ENCODE measurements at regions not wholly inside any gene's neighbourhood (a gene's known extent, or its start where the extent isn't known, plus 50 kb on each side); places are given as distances from the start of the nearest gene placed in this dataset.

- H3K9ac ChIP-seq (replicated peaks; ENCODE audit: extremely low read depth, insufficient read depth, low read length), result no peak overlapping the region
- CTCF ChIA-PET, result no interaction called here
- FAIRE-seq (no peak), DNase-seq (ENCODE audit: low read depth, low spot score) (no peak)
- no peaks in the 10 kb centered on the region for H3K79me2 ChIP-seq (ENCODE audit: control insufficient read depth, insufficient read depth, low read length)
- no peak overlapping the region for H3K4me2 ChIP-seq (ENCODE audit: insufficient read depth, low read length)
- POLR2A ChIA-PET, result no interaction called here
- TF ChIP-seq MAX (IDR thresholded peaks at IDR 0.05; ENCODE audit: insufficient read depth, insufficient read length) (no peak), MYC (IDR thresholded peaks at IDR 0.05; ENCODE audit: low read depth, low read length) (no peak), GATA2 (IDR thresholded peaks at IDR 0.05; ENCODE audit: insufficient read depth, insufficient read length, low read depth, low read length) (no peak), FOS (IDR thresholded peaks at IDR 0.05; ENCODE audit: borderline replicate concordance, insufficient read depth, low read length) (no peak), CTCF (IDR thresholded peaks at IDR 0.05; ENCODE audit: extremely low read depth in 1 of 2, insufficient read depth in 1 of 2, low read depth in 1 of 2, low read length in 2 of 2) (no peak), JUN (IDR thresholded peaks at IDR 0.05; ENCODE audit: borderline replicate concordance, insufficient read depth, insufficient read length, low read depth) (no peak), POLR2A (IDR thresholded peaks at IDR 0.05; ENCODE audit: low read depth, low read length) (no peak), EZH2 (IDR thresholded peaks at IDR 0.05; ENCODE audit: borderline replicate concordance, low read depth, low read length, severe bottlenecking) (no peak), POLR2AphosphoS5 (IDR thresholded peaks at IDR 0.05; ENCODE audit: insufficient read depth, low read depth, low read length) (no peak)
- dilution Hi-C loops (cut with MboI; ENCODE audit: extremely low pct_ligation_motif_present, low sequenced_read_pairs), result no loop called here
- H2AFZ ChIP-seq (ENCODE audit: low read depth, low read length), result no peak overlapping the region
- H3K9me3 ChIP-seq (replicated peaks; ENCODE audit: control insufficient read depth, insufficient read depth, low read length), result no peaks in the 10 kb centered on the region
- no peaks in the 10 kb centered on the region for H3K27me3 ChIP-seq (ENCODE audit: control insufficient read depth in 2 of 2, insufficient read depth in 2 of 2, low read length in 2 of 2)
- H4K20me1 ChIP-seq (replicated peaks; ENCODE audit: control insufficient read depth, extremely low read depth, insufficient read depth, low read length), result no peaks in the 10 kb centered on the region
- H3K4me1 ChIP-seq (ENCODE audit: control insufficient read depth, extremely low read depth, insufficient read depth, low read length), result no peaks in the 10 kb centered on the region
- intact Hi-C loops (cut with micrococcal nuclease), result no loop called here
- no peaks in the 10 kb centered on the region for H3K36me3 ChIP-seq (ENCODE audit: control insufficient read depth in 2 of 2, extremely low read depth in 1 of 2, insufficient read depth in 2 of 2, low read length in 2 of 2)
- no TSS peak for BruUV-seq (replicated peaks)
- H3K9me1 ChIP-seq (replicated peaks; ENCODE audit: control insufficient read depth, extremely low read depth, insufficient read depth, low read length), result no peaks in the 10 kb centered on the region
- H3K27ac ChIP-seq (ENCODE audit: insufficient read depth, low read depth, low read length), result no peak overlapping the region
- no peak overlapping the region for H3K4me3 ChIP-seq (replicated peaks in 1 of 3; ENCODE audit: insufficient read depth in 1 of 3, low read depth in 1 of 3, low read length in 3 of 3)
These were observed 160.6 kb downstream of the PJA2 start for GRCh38 chr5:109249126-109249525.
